ENCODE measurements at regions not wholly inside any gene's neighbourhood (a gene's known extent, or its start where the extent isn't known, plus 50 kb on each side); places are given as distances from the start of the nearest gene placed in this dataset.

GRCh38 chr2:195319548-195320412, 337.2 kb upstream of the SLC39A10 start (continued):
- no peak for TF ChIP-seq CHD7 (IDR thresholded peaks at IDR 0.05; ENCODE audit: insufficient replicate concordance, low read length)
- no peak for TF ChIP-seq RFX5 (IDR thresholded peaks at IDR 0.05; ENCODE audit: borderline replicate concordance, low read depth, low read length)
- no peak for TF ChIP-seq FOSL1 (IDR thresholded peaks at IDR 0.05; ENCODE audit: insufficient read depth, low read depth, low read length)
